Spleen (tissue), 11 donors: ENCODE measurements at regions not wholly inside any gene's neighbourhood (a gene's known extent, or its start where the extent isn't known, plus 50 kb on each side); places are given as distances from the start of the nearest gene placed in this dataset.

Experiments used
- DNase-seq: peaks from one replicate; pipeline ENCODE4 v3.0.0-alpha.2; 2020
- H3K27ac ChIP-seq, 8 donors: fragments of 200-600 bp; sonication (generic) in 7 of 8; 1 replicate in 4 of 8; 2 replicates in 4 of 8; pipeline versions ENCODE4 v1.5.0 to v1.8.0; 2016 to 2021; ENCODE audit warnings: inconsistent platforms in 4 of 8, mild to moderate bottlenecking in 4 of 8, moderate library complexity in 1 of 8
- H3K27me3 ChIP-seq, 7 donors: fragments of 200-600 bp; sonication (generic) in 6 of 7; replicated peaks in 1 of 7; 1 replicate in 4 of 7; 2 replicates in 3 of 7; pipeline versions ENCODE4 v1.5.0 to v1.8.0; 2016 to 2021; ENCODE audit warnings: inconsistent platforms in 3 of 7, mild to moderate bottlenecking in 1 of 7
- H3K36me3 ChIP-seq, 6 donors: fragments of 200-600 bp; sonication (generic) in 5 of 6; 1 replicate in 4 of 6; 2 replicates in 2 of 6; pipeline versions ENCODE4 v1.5.0 to v1.8.0; 2016 to 2021; ENCODE audit warnings: inconsistent platforms in 2 of 6
- H3K4me1 ChIP-seq, 6 donors: fragments of 200-600 bp; sonication (generic) in 5 of 6; 1 replicate in 3 of 6; 2 replicates in 3 of 6; pipeline versions ENCODE4 v1.5.0 to v1.8.0; 2016 to 2021; ENCODE audit warnings: inconsistent platforms in 3 of 6
- H3K4me3 ChIP-seq, 8 donors: fragments of 200-600 bp; sonication (generic) in 7 of 8; 1 replicate in 4 of 8; 2 replicates in 4 of 8; pipeline versions ENCODE4 v1.5.0 to v1.8.0; 2016 to 2021; ENCODE audit warnings: inconsistent platforms in 4 of 8, mild to moderate bottlenecking in 4 of 8, moderate library complexity in 2 of 8
- H3K9me3 ChIP-seq, 8 donors: fragments of 200-600 bp; sonication (generic) in 7 of 8; 1 replicate in 4 of 8; 2 replicates in 4 of 8; pipeline versions ENCODE4 v1.5.0 to v1.8.0; 2016 to 2021; ENCODE audit warnings: inconsistent platforms in 4 of 8
- POLR2A ChIP-seq, 3 donors: fragments of 450-650 bp; IDR thresholded peaks; one replicate each; pipeline ENCODE4 v1.5.1; 2017; ENCODE audit warnings: antibody characterized with exemption in 3 of 3, mild to moderate bottlenecking in 1 of 3
- POLR2AphosphoS5 ChIP-seq, 3 donors: sonication (generic); formaldehyde crosslinking; IDR thresholded peaks; one replicate each; pipeline ENCODE4 v1.5.1; 2017; ENCODE audit warnings: antibody characterized with exemption in 3 of 3
- WGBS, 5 donors: extraction: QIAGEN DNeasy Blood & Tissue Kit in 3 of 5; methylation state at CpG; one replicate each; pipeline versions ENCODE4 v1.1.5 to v1.1.7; 2013 to 2018; 5-methylcytosine and 5-hydroxymethylcytosine counted together
- intact Hi-C: fragments of 100-400 bp; cut with DNase I; formaldehyde crosslinking; loops from one replicate; pipeline ENCODE4 v1.15.0; 2023; ENCODE audit warnings: low total_unique reads
- TF ChIP-seq, protein P1 (sequence below), 11 experiments: fragments of 200-600 bp in 7 of 11; fragments of 450-650 bp in 4 of 11; sonication (generic) in 4 of 11; IDR thresholded peaks in 8 of 11; conservative IDR thresholded peaks in 3 of 11; 1 replicate in 7 of 11; 2 replicates in 4 of 11; pipeline versions ENCODE4 v1.4.0 to v1.8.0; 2016 to 2021; ENCODE audit warnings: antibody characterized with exemption in 11 of 11, inconsistent platforms in 4 of 11, mild to moderate bottlenecking in 1 of 11
- donor health status: healthy with polysubstance abuse.
- donor health status: DM: no; HTN: no; CAD: no; lungs with moderate emphysema.
- donor health status: DM: no; HTN: no; CAD: no.
- donor health status: Bipolar disorder and iron deficiency.
- donor health status: healthy.
- donor health status: DM: no; HTN: no; CAD: no.
- donor health status: DM: yes; HTN: yes; CAD: no.

DNA sequence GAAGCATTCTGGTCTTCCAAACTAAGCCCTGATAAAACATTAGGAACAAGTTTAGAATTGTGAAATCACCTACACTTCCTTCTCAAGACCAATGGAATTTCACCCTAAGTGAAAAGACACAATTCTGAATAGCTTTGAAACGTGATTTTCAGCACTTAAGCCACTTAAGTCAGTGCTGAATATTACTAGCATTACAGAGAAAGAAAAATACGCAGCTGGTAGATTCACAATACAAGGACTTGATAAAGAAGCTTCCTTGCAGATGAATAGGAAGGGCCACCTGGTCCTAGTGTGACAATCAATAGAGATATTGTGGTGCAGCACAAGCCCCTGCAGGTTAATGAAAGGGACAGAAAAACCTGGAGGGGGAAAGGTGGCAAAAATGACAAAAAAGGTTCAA is 353.1 kb upstream of the ALCAM start:
- TF ChIP-seq, protein P1, sequence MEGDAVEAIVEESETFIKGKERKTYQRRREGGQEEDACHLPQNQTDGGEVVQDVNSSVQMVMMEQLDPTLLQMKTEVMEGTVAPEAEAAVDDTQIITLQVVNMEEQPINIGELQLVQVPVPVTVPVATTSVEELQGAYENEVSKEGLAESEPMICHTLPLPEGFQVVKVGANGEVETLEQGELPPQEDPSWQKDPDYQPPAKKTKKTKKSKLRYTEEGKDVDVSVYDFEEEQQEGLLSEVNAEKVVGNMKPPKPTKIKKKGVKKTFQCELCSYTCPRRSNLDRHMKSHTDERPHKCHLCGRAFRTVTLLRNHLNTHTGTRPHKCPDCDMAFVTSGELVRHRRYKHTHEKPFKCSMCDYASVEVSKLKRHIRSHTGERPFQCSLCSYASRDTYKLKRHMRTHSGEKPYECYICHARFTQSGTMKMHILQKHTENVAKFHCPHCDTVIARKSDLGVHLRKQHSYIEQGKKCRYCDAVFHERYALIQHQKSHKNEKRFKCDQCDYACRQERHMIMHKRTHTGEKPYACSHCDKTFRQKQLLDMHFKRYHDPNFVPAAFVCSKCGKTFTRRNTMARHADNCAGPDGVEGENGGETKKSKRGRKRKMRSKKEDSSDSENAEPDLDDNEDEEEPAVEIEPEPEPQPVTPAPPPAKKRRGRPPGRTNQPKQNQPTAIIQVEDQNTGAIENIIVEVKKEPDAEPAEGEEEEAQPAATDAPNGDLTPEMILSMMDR (IDR thresholded peaks at IDR 0.05 in 8 of 11, conservative IDR thresholded peaks at IDR 0.05 in 3 of 11) = no peak
- no peak for TF ChIP-seq POLR2AphosphoS5 (IDR thresholded peaks at IDR 0.05)
- no peak for TF ChIP-seq POLR2A (IDR thresholded peaks at IDR 0.05)
- no peaks in the 10 kb centered on the region for H3K36me3 ChIP-seq
- 40 to 53% (median 47%) methylated on average over 2 of the region's 2 CpGs for whole genome bisulfite sequencing, 5 donors
- H3K27ac ChIP-seq = no peak overlapping the region
- H3K27me3 ChIP-seq = no peaks in the 10 kb centered on the region
- no peak for DNase-seq
- no peak overlapping the region for H3K4me3 ChIP-seq
- H3K4me1 ChIP-seq = no peaks in the 10 kb centered on the region
- peaks cover 0 to 5% (median 0%) of the 10 kb centered on the region in 8 donors for H3K9me3 ChIP-seq
- intact Hi-C loops = no loop called here

DNA sequence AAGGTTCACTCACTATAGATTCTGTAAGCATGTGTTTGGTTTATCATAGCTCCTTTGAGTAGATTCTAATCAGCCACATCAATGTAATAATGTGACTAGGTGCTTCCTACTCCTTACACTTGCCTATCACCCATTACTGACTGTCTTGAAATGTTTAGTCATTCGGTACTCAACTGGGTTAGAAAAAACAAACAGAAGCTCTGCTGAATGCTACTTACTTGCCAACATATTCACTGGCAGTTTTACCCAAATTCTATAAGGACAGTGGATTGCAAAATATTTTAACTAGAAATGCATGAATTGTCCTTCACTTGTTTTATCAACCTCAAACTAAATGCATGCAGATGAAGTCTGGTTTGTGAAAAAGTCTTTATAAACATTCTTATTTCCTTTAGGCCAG is 352.1 kb upstream of the ALCAM start:
- Histone ChIP-seq H3K27ac (no peak overlapping the region), H3K4me3 (no peak overlapping the region), H3K36me3 (no peaks in the 10 kb centered on the region), H3K27me3 (no peaks in the 10 kb centered on the region), H3K4me1 (no peaks in the 10 kb centered on the region), H3K9me3 (peaks cover 0 to 2% (median 0%) of the 10 kb centered on the region in 8 donors)
- intact Hi-C loops = no loop called here
- TF ChIP-seq POLR2A (IDR thresholded peaks at IDR 0.05) = no peak
- TF ChIP-seq, protein P1 (IDR thresholded peaks at IDR 0.05 in 8 of 11, conservative IDR thresholded peaks at IDR 0.05 in 3 of 11) = no peak
- no peak for TF ChIP-seq POLR2AphosphoS5 (IDR thresholded peaks at IDR 0.05)
- DNase-seq = no peak
- WGBS, 5 donors = 73 to 88% (median 81%) methylated on average over 1 of the region's 1 CpG

DNA sequence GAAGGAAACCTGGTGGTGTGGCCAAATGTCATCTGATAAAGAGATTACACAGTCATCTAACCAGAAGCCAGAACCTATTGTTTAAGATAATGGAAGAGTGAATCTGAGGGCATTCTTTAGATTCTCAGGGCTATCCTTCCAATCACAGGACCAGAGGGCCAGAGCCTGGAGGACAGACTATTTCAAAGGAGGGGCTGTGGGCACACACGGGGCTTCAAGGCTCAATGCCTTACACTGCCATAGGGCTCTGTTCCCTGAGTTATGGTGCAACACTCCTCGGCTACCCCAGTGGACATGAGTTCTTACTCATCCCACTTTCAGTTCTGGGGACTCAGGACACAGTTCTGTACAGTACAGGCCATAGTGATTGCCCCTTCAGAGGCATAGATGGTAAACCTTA is 343.9 kb upstream of the ALCAM start:
- H3K4me1 ChIP-seq = no peaks in the 10 kb centered on the region
- TF ChIP-seq POLR2A (IDR thresholded peaks at IDR 0.05) = no peak
- TF ChIP-seq, protein P1 (IDR thresholded peaks at IDR 0.05 in 8 of 11, conservative IDR thresholded peaks at IDR 0.05 in 3 of 11) = no peak
- no peak for TF ChIP-seq POLR2AphosphoS5 (IDR thresholded peaks at IDR 0.05)
- no peaks in the 10 kb centered on the region for H3K36me3 ChIP-seq
- no peak overlapping the region for H3K4me3 ChIP-seq
- H3K9me3 ChIP-seq = no peaks in the 10 kb centered on the region
- intact Hi-C loops = no loop called here
- DNase-seq = no peak
- H3K27me3 ChIP-seq = no peaks in the 10 kb centered on the region
- H3K27ac ChIP-seq = no peak overlapping the region
- 53 to 77% (median 72%) methylated on average over 2 of the region's 2 CpGs for WGBS, 5 donors

DNA sequence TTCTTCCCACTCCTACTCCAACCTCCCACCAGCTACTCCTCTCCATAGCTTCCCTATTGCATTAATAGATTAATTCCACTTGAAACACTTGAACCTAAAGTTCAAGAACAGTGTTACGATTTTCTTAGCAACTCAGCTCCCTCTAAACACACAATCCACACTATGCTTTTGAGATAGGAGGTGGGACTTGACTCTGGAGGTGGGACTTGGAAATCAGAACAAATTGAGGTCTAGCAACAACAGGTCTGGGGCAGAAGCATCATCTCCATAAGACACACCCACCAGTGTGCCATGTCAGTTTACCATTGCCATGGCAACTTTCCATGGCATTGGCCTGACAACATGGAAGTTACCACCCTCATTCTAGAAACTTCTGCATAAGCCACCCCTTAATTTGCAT is 336.5 kb upstream of the ALCAM start:
- Histone ChIP-seq H3K27me3 (no peaks in the 10 kb centered on the region), H3K4me1 (no peaks in the 10 kb centered on the region), H3K4me3 (no peak overlapping the region), H3K27ac (no peak overlapping the region), H3K36me3 (no peaks in the 10 kb centered on the region), H3K9me3 (no peaks in the 10 kb centered on the region)
- WGBS, 5 donors = 50 to 80% (median 66%) methylated on average over 1 of the region's 1 CpG
- intact Hi-C loops = no loop called here
- TF ChIP-seq, protein P1 (IDR thresholded peaks at IDR 0.05 in 8 of 11, conservative IDR thresholded peaks at IDR 0.05 in 3 of 11) = no peak
- TF ChIP-seq POLR2AphosphoS5 (IDR thresholded peaks at IDR 0.05) = no peak
- no peak for TF ChIP-seq POLR2A (IDR thresholded peaks at IDR 0.05)
- DNase-seq = no peak
